Natural killer cell (primary cell): ENCODE measurements at regions not wholly inside any gene's neighbourhood (a gene's known extent, or its start where the extent isn't known, plus 50 kb on each side); places are given as distances from the start of the nearest gene placed in this dataset.

Experiments
- ATAC-seq, 3 donors: fragments of 150-1000 bp in 2 of 3; fragments of 200-7000 bp in 1 of 3; cut with Tn5 transposase; 1 replicate in 1 of 3; 2 replicates in 2 of 3; pipeline ENCODE4 v1.10.0; 2021; ENCODE audit warnings: mild to moderate bottlenecking in 2 of 3, moderate library complexity in 2 of 3
- DNase-seq, 2 donors: peaks; one replicate each; pipeline versions ENCODE4 v3.0.0 to v3.0.0-alpha.2; 2013 to 2021; ENCODE audit warnings: mixed read lengths in 1 of 2
- H3K27ac ChIP-seq: one replicate; pipeline ENCODE4 v1.5.1; 2013; ENCODE audit warnings: mild to moderate bottlenecking, low read length
- H3K27me3 ChIP-seq: one replicate; pipeline ENCODE4 v1.6.1; 2013; ENCODE audit warnings: low read length; ENCODE audit not compliant: control insufficient read depth, insufficient read depth
- H3K36me3 ChIP-seq: one replicate; pipeline ENCODE4 v1.6.1; 2013; ENCODE audit warnings: low read length; ENCODE audit not compliant: control insufficient read depth, insufficient read depth
- H3K4me1 ChIP-seq: one replicate; pipeline ENCODE4 v1.6.1; 2013; ENCODE audit warnings: low read length; ENCODE audit not compliant: control insufficient read depth, insufficient read depth
- H3K4me3 ChIP-seq: one replicate; pipeline ENCODE4 v1.5.1; 2013; ENCODE audit warnings: low read length
- H3K9me3 ChIP-seq: one replicate; pipeline ENCODE4 v1.6.1; 2013; ENCODE audit warnings: low read length; ENCODE audit not compliant: control insufficient read depth, insufficient read depth
- H3K27ac Mint-ChIP-seq, 2 donors: one replicate each; pipeline ENCODE4 v1.8.0; 2022; ENCODE audit warnings: mild to moderate bottlenecking in 2 of 2, mixed read lengths in 2 of 2, moderate library complexity in 1 of 2
- H3K27me3 Mint-ChIP-seq, 2 donors: one replicate each; pipeline ENCODE4 v1.8.0; 2022; ENCODE audit warnings: low read depth in 2 of 2, mixed read lengths in 2 of 2
- H3K36me3 Mint-ChIP-seq: one replicate; pipeline ENCODE4 v1.8.0; 2022; ENCODE audit warnings: mixed read lengths
- H3K4me1 Mint-ChIP-seq, 2 donors: one replicate each; pipeline ENCODE4 v1.8.0; 2022; ENCODE audit warnings: mixed read lengths in 2 of 2
- H3K4me3 Mint-ChIP-seq: one replicate; pipeline ENCODE4 v1.8.0; 2022; ENCODE audit warnings: mild to moderate bottlenecking, moderate library complexity, mixed read lengths
- H3K9me3 Mint-ChIP-seq, 2 donors: one replicate each; pipeline ENCODE4 v1.8.0; 2022; ENCODE audit warnings: mixed read lengths in 2 of 2
- CTCF ChIP-seq: fragments of 200-600 bp; IDR thresholded peaks from one replicate; pipeline ENCODE4 v1.8.0; 2022; ENCODE audit warnings: antibody characterized with exemption
- WGBS: methylation state at CpG from one replicate; pipeline ENCODE4 v1.1.7; 2013; ENCODE audit warnings: missing lambda C conversion rate; ENCODE audit not compliant: insufficient coverage; 5-methylcytosine and 5-hydroxymethylcytosine counted together
- intact Hi-C: fragments of 100-400 bp; cut with micrococcal nuclease; formaldehyde crosslinking; loops from one replicate; pipeline ENCODE4 v1.14.2; 2022

DNA sequence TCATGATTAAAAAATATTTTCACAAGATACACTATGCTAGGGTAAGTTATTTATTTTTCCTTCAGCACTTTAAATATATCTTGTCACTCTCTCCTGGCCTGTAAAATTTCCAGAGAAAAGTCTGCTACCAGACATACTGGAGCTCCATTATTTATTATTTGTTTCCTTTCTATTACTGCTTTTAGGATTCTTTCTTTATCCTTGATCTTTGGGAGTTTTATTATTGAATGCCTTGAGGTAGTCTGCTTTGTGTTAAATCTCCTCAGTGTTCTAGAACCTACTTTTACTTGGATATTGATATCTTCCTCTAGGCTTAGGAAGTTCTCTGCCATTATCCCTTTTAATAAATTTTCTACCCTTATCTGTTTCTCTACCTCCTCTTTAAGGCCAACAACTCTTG lies 142.0 kb upstream of the TGFBR2 start:
- no peaks in the 10 kb centered on the region for H3K9me3 Mint-ChIP-seq

DNA sequence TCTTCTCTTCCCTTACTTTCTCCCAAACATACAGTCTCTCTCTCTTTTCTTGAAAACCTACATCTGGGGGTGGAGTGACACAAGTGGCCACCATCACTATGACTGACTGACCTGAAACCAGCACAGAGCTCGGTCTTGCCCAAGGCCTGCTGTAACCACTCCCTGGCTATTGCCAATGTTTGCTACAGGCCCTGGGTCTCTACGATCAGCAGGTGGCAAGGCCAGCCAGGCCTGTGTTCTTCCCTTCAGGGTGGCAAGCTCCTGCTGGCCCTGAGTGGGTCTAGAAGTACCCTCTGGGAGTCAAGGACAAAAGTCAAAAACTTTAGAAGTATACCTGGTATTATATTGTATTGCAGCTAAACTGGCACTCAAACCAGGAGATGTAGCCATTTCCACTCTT lies 140.9 kb upstream of the TGFBR2 start:
- Mint-ChIP-seq H3K4me3 (no peak overlapping the region), H3K27me3 (no peaks in the 10 kb centered on the region), H3K9me3 (no peaks in the 10 kb centered on the region), H3K27ac (no peak overlapping the region), H3K36me3 (no peaks in the 10 kb centered on the region), H3K4me1 (no peaks in the 10 kb centered on the region)
- no peaks in the 10 kb centered on the region for H3K36me3 ChIP-seq
- H3K27ac ChIP-seq: no peak overlapping the region
- H3K27me3 ChIP-seq: no peaks in the 10 kb centered on the region
- no peak for ATAC-seq
- H3K4me3 ChIP-seq: no peak overlapping the region
- intact Hi-C loops: no loop called here
- DNase-seq: no peak
- no peak for TF ChIP-seq CTCF
- H3K9me3 ChIP-seq: no peaks in the 10 kb centered on the region
- no peaks in the 10 kb centered on the region for H3K4me1 ChIP-seq
- 95% methylated on average over 2 of the region's 2 CpGs for WGBS

More for the DNA sequence above, 142.0 kb upstream of the TGFBR2 start:
- H3K36me3 ChIP-seq: no peaks in the 10 kb centered on the region
- H3K4me3 ChIP-seq: no peak overlapping the region
- no peak for TF ChIP-seq CTCF
- ATAC-seq: no peak
- H3K4me1 ChIP-seq: no peaks in the 10 kb centered on the region
- Mint-ChIP-seq H3K27ac (no peak overlapping the region), H3K36me3 (no peaks in the 10 kb centered on the region), H3K4me3 (no peak overlapping the region), H3K4me1 (no peaks in the 10 kb centered on the region), H3K27me3 (no peaks in the 10 kb centered on the region)
- H3K27me3 ChIP-seq: no peaks in the 10 kb centered on the region
- no peak for DNase-seq
- H3K9me3 ChIP-seq: no peaks in the 10 kb centered on the region
- no peak overlapping the region for H3K27ac ChIP-seq
- intact Hi-C loops: no loop called here

- no peak overlapping the region for H3K4me3 Mint-ChIP-seq
- no peak for ATAC-seq
- H3K9me3 Mint-ChIP-seq: no peaks in the 10 kb centered on the region
These were observed 138.7 kb upstream of the TGFBR2 start for GRCh38 chr3:30467596-30468238.

More at GRCh38 chr3:30467596-30468238, 138.7 kb upstream of the TGFBR2 start:
- Histone ChIP-seq H3K27ac (no peak overlapping the region), H3K27me3 (no peaks in the 10 kb centered on the region), H3K9me3 (no peaks in the 10 kb centered on the region), H3K36me3 (no peaks in the 10 kb centered on the region), H3K4me3 (no peak overlapping the region), H3K4me1 (no peaks in the 10 kb centered on the region)
- WGBS: no CpG with 5 or more reads among the region's 1 CpG
- Mint-ChIP-seq H3K27me3 (no peaks in the 10 kb centered on the region), H3K27ac (no peak overlapping the region), H3K36me3 (no peaks in the 10 kb centered on the region), H3K4me1 (no peaks in the 10 kb centered on the region)
- TF ChIP-seq CTCF: no peak
- DNase-seq: no peak
- intact Hi-C loops: no loop called here
